Neural cell (in vitro differentiated cells): ENCODE measurements at regions not wholly inside any gene's neighbourhood (a gene's known extent, or its start where the extent isn't known, plus 50 kb on each side); places are given as distances from the start of the nearest gene placed in this dataset.

Experiments
- EP300 ChIP-seq: fragments of 450-650 bp; conservative IDR thresholded peaks from 2 replicates; pipeline ENCODE4 v1.6.1; 2014; ENCODE audit warnings: antibody characterized with exemption, mild to moderate bottlenecking, moderate library complexity; ENCODE audit not compliant: poor library complexity, severe bottlenecking
- EZH2 ChIP-seq: fragments of 200-600, 300-800 bp; shearing (Covaris generic), sonication (generic); IDR thresholded peaks from 2 replicates; pipeline ENCODE4 v1.6.1; 2014; ENCODE audit warnings: antibody characterized with exemption, low read length, borderline replicate concordance, mild to moderate bottlenecking; ENCODE audit not compliant: insufficient read depth, poor library complexity, severe bottlenecking
- MXI1 ChIP-seq: fragments of 450-650 bp; conservative IDR thresholded peaks from 2 replicates; pipeline ENCODE4 v1.6.1; 2014; ENCODE audit warnings: antibody characterized with exemption, mild to moderate bottlenecking; ENCODE audit not compliant: poor library complexity, severe bottlenecking
- POLR2AphosphoS5 ChIP-seq: IDR thresholded peaks from 2 replicates; pipeline ENCODE4 v1.6.1; 2012
- RAD21 ChIP-seq: fragments of 450-650 bp; conservative IDR thresholded peaks from 2 replicates; pipeline ENCODE4 v1.6.1; 2014; ENCODE audit warnings: antibody characterized with exemption, mild to moderate bottlenecking, moderate library complexity
- TAF1 ChIP-seq: IDR thresholded peaks from 2 replicates; pipeline ENCODE4 v1.6.1; 2012; ENCODE audit warnings: low read depth
- TF ChIP-seq, protein P1 (sequence below): fragments of 450-650 bp; IDR thresholded peaks from 2 replicates; pipeline ENCODE4 v1.5.1; 2014; ENCODE audit warnings: antibody characterized with exemption, mild to moderate bottlenecking, moderate library complexity; ENCODE audit not compliant: poor library complexity, severe bottlenecking

DNA sequence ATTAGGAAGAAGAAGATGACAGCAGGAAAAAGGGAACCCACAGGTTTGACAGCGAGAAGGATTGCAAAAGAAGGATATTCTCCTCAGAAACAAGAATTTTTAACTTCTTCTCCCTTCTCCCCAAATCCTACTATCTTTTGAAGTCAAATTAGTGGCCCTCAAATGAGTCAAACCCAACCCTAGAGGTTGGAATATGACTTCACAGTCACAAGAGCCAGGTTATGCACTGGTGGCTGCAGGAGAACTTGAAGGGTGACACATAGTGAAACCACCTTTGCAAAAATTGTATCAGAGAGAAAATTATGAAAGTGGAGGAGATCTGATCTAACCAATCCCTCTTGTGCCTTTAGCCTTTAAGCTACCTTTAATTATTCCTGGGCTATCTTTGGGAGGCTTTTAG, 386.2 kb upstream of the CCDC196 start:
- TF ChIP-seq, protein P1, sequence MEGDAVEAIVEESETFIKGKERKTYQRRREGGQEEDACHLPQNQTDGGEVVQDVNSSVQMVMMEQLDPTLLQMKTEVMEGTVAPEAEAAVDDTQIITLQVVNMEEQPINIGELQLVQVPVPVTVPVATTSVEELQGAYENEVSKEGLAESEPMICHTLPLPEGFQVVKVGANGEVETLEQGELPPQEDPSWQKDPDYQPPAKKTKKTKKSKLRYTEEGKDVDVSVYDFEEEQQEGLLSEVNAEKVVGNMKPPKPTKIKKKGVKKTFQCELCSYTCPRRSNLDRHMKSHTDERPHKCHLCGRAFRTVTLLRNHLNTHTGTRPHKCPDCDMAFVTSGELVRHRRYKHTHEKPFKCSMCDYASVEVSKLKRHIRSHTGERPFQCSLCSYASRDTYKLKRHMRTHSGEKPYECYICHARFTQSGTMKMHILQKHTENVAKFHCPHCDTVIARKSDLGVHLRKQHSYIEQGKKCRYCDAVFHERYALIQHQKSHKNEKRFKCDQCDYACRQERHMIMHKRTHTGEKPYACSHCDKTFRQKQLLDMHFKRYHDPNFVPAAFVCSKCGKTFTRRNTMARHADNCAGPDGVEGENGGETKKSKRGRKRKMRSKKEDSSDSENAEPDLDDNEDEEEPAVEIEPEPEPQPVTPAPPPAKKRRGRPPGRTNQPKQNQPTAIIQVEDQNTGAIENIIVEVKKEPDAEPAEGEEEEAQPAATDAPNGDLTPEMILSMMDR: no peak
- TF ChIP-seq RAD21 (no peak), EZH2 (no peak), EP300 (no peak), POLR2AphosphoS5 (no peak), TAF1 (no peak), MXI1 (no peak)
